ENCODE measurements at regions not wholly inside any gene's neighbourhood (a gene's known extent, or its start where the extent isn't known, plus 50 kb on each side); places are given as distances from the start of the nearest gene placed in this dataset.

- no peak for TF ChIP-seq USF2 (IDR thresholded peaks at IDR 0.05; ENCODE audit: low read length)
- no peak for TF ChIP-seq ZNF274 (IDR thresholded peaks at IDR 0.05; ENCODE audit: borderline replicate concordance, extremely low read depth, low read length)
- TF ChIP-seq CHD1 (IDR thresholded peaks at IDR 0.05; ENCODE audit: low read depth, low read length), result no peak
- no peak for TF ChIP-seq CTCF (IDR thresholded peaks at IDR 0.05; ENCODE audit: control extremely low read depth in 1 of 3, insufficient read depth in 1 of 3, low read depth in 1 of 3, low read length in 3 of 3)
- no peak for TF ChIP-seq JUND (IDR thresholded peaks at IDR 0.05; ENCODE audit: low read length)
- TF ChIP-seq EZH2 (IDR thresholded peaks at IDR 0.05; ENCODE audit: low read depth, low read length, severe bottlenecking), result no peak
- TF ChIP-seq KDM5A (IDR thresholded peaks at IDR 0.05; ENCODE audit: low read length), result no peak
- no peak for TF ChIP-seq RNF2 (IDR thresholded peaks at IDR 0.05; ENCODE audit: borderline replicate concordance, low read depth, low read length, missing control alignments, poor library complexity, severe bottlenecking)
- no peak for TF ChIP-seq ASH2L (IDR thresholded peaks at IDR 0.05; ENCODE audit: low read length)
- TF ChIP-seq POLR2AphosphoS5 (IDR thresholded peaks at IDR 0.05; ENCODE audit: low read depth, low read length), result no peak
- no peak for TF ChIP-seq POLR2A (IDR thresholded peaks at IDR 0.05; ENCODE audit: control extremely low read depth in 1 of 2, low read depth in 2 of 2, low read length in 2 of 2)
- no peak for TF ChIP-seq SP1 (IDR thresholded peaks at IDR 0.05; ENCODE audit: low read depth, low read length)
- TF ChIP-seq TAF1 (IDR thresholded peaks at IDR 0.05; ENCODE audit: low read depth, low read length), result no peak
- TF ChIP-seq CREB1 (IDR thresholded peaks at IDR 0.05), result no peak
Measured at GRCh38 chr4:160142579-160142978, 1039.7 kb downstream of the RAPGEF2 start.

Measured in H1 (cell line).